ENCODE measurements at regions not wholly inside any gene's neighbourhood (a gene's known extent, or its start where the extent isn't known, plus 50 kb on each side); places are given as distances from the start of the nearest gene placed in this dataset.

DNA sequence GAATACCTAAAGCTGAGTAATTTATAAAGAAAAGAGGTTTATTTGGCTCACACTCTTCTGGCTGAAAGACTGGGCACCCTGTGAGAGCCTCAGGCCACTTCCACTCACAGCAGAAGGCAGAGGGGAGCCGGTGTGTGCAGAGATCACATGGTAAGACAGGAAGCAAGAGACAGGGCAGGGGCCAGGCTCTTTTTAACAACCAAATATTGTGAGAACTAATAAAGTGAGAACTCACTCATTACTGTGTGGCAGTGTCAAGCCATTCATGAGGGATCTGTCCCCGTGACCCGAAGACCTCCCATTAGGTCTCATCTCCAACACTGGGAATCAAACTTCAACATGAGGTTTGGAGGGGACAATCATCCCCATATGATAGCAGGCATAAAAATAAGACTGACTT is 180.8 kb upstream of the DIO3 start:
- no peak for DNase-seq

DNA sequence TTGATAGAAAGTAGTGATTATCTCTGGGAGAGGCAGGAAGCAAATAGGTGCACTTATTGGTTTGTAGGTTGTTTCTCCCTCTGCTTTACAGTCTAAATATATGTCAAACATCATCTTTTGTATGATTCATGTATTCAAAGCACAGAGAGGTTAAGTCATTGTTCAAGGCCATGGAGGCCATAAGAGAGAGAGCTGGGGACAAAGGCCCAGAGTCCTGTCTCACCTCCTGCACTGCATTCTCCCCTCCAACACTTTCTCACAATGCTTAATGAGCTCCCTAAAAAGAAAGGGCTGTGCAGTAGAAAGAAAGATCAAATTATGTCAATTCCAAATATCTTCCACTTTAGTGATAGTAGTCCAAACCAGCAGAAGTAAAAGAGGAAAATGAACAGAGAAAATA is 180.4 kb upstream of the DIO3 start:
- no peak for DNase-seq

- no peak for DNase-seq
Measured at GRCh38 chr14:101383737-101384338, 177.5 kb upstream of the DIO3 start.

DNA sequence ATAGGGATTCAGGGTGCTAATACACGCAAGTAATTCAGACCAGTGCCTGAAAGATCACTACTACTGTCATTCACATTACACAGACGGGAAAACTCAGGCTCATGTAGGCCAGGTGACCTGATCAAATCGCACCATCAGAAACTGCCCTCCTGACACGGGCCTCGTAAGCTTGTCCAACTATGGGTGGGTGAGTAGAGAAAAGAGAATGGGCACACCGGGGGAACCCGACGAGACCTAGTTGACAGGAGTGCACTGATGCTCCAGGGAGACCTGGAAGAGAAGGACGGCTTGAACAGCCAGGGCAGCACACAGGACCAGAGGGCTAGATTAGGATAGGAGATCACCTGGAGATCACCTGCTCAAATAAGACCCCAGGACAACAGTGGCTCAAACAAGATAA is 166.9 kb upstream of the DIO3 start:
- no peak for DNase-seq

DNA sequence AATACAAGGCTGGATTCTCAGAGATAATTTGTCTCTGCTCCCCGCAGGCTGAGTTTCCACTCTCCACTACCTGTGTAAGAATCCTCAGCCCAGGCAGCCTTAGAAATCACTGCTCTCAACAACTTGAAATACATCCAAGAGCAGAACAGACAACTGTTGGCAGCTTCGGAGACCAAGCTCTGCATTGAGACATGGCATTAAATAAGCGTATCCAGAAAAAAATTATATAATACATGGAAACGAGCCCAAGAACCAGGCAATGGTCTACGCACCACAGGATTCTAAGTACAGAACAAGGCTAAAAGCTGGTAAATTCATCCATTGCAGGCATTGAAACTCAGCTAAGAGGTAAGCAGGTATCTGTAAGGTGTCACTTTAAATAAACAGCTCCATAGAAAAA is 165.5 kb upstream of the DIO3 start:
- no peak for DNase-seq

GRCh38 chr14:101397206-101397605 is 164.1 kb upstream of the DIO3 start:
- no peak for DNase-seq

DNA sequence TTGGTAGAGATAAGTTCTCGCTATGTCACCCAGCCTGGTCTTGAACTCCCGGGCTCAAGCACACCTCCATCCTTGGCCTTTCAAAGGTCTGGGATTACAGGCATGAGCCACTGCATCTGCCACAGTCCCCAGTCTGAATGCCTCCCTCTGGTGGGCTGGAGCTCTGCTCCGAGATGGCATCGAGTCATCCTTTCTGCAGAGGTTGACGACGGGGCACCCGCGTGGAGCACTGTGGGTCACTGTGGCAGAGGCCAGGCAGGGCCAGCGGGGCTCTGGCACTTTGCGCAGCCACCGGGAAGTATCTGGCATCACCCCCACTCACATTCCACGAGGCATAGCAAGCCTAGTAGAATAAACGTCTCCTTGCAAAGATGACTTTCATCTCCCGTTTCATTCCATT is 163.3 kb upstream of the DIO3 start:
- no peak for DNase-seq

GRCh38 chr14:101399737-101400517 is 161.4 kb upstream of the DIO3 start:
- DNase-seq = no peak

DNA sequence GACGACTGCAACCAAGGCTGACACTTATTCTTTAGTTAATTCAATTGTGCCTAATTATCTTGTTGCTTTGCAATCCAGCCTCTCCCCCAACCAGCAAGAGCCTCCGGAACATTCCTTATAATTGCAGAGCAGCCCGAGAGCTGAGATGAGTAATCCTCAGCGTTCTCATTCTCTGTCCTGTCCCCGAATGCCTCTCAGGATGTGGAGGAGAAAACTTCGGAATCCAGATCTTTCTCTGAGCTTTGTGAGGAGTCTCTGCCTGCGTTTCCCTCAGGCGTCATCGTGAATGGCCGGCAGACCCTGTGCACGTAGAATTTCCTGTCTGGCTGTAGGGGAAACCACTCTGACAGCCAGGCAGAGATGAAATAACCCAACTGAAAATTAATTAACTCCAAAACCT is 160.5 kb upstream of the DIO3 start:
- DNase-seq = no peak

DNA sequence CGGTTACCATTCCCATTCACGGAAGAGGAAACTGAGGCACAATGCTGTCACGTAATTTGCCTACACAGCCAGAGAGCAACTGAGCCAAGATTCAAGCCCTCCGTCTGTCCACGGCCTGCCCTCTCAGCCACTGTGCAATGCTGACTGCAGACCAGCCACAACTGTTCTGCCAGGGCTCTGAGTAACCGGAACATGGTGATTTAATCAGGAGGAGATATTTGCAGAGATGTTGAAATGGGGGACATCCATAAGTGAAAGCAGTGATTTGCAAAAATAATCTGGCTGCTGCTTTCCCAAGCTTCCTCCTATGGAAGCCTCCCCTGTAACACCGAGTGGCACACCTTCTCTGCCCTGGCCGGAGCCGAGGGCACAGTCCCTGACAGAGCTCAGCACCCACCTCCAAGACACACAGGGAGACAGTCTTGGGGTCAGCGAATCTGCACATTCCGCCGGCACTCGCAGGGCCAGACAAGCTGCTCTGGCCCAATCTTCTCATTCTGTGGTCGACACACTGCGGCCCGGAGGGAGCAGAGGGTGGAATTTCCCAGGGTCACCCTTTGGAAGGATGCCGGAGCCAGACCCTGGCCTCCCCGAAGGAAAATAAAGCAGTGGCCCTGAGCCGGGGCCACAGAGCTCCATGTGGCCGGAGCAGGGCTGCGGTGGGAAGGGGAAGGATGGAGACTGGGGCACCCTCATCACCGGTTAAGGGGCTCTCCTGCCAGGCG is 158.2 kb upstream of the DIO3 start:
- DNase-seq = no peak

DNA sequence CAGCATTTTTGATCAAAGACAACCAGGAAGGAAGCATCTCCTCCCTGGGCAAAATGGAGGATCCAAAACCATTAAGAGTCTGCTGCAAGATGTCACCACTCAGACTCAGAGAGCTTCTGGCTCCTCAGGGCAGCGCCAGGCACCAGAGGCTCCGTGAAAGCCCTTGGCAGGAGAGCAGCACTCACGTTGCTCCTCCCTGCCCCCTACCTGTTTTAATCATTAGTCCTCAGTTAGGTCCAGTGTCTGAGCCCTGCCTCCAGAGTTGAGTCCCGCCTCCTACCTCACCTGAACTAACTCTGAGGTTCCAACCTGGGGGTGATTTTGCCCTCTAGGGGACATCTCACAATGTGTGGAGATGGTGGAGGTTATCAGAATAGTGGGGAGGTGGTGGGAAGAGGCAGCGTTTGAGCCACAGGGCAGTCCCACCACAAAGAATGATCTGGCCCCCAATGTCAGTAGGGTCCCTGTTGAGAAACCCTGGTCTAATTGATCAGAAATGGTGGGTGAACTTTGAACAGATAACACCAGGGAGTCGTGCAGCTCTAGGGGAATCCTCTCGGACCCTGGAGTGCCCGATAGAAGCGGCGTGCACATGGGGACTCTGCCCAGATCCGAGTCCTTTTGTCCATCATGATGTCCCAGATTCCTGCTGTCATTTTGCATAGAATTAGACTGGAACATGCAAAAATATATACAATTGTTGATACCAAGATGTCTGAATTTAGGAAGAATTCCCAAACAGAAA is 156.7 kb upstream of the DIO3 start:
- DNase-seq = no peak

DNA sequence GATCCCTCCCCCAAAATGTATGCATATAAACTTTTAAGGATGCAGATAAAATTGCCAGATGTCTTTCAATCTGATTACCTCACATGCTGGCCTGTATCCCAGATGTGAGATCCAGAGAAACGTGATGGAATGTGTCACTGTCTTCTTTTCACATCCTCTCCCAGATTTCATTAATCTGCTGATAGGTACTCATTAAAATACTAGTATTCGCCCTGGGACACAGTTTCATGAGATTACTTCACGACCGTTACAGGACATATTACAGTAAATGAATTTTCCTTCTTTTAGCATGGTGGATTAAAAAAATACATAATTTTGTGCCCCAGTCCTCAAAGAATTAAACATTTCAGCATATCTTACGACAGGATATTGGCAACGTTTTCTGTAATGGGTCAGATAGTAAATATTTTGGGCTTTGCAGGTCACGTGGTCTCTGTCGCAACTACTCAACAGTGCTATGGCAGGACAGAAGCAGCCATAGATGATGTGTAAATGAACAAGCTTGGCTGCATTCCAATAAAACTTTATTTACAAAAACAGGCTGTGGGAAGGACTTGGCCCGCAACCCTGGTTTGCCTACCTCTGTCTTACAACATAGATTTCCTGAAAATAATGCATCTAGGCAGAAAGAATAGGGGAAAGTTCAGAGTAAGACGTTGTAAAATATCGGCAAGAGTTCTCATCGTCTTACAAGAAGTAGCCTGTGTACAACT is 156.0 kb upstream of the DIO3 start:
- no peak for DNase-seq

GRCh38 chr14:101406921-101407320 is 154.4 kb upstream of the DIO3 start:
- no peak for DNase-seq

DNA sequence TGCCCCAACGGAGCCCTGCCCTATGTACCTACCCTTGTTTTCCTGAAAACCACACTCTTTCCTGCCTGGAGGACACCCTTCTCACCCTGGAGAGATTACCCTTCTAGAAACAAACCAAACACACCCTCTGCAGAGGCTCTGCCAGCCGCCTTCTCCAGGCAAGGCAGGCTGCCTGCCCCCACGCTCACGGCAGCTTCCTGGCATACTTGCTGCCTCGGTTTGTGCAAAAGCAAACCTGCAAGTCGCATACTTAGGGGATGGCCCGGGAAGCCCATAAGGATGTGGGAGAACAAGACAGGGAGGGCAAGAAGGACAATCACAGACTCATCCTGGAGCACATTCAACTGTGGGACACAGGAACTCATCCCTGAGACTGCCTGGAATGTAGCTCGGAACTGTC is 154.0 kb upstream of the DIO3 start:
- no peak for DNase-seq

- no peak for DNase-seq
Measured at GRCh38 chr14:101408077-101408831, 153.0 kb upstream of the DIO3 start.

DNA sequence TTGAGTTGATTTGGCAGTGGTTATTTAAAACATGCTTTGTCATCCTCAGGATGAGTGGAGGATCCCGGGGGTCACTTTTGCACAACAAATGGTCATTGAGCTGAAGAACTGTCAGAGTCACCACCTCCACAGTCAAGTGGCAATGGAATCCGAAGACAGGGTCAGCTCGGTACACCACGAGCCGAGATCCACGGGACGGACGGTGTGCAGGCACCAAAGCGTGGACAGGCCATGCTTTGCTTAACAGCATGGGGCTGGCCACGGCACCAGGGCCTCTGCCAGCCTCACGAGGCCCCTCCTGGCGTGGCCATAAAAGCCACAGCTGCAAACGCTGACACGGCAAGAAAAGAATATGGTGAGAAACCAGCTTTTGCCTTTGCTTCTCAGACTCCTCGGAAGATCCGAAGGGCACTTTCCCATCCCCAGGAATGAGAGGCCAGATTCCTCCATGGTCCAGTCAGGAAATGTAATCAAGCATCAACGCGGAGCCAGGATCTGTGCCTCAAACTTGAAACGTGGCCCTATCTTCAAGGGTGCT is 152.2 kb upstream of the DIO3 start:
- DNase-seq = no peak

DNA sequence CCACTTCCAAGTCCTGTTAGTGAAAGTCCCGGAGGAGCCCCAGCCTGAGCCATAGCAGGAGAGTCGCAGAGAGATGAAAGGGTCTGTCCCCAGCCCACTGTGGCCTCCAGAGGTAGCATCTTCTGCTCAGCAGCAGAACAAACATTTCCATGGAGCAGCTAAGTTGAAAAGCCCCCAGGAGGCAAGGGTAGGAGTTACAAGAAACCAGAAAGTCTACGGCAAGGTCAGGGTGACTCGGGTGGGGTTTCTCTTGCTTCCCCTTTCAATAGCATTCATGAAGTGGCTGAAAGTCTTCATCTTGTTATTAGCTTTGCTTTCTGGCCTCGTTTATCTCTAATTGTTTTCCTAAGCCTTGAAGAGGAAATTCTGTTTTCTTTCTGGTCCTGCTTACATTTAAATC is 151.2 kb upstream of the DIO3 start:
- no peak for DNase-seq

DNA sequence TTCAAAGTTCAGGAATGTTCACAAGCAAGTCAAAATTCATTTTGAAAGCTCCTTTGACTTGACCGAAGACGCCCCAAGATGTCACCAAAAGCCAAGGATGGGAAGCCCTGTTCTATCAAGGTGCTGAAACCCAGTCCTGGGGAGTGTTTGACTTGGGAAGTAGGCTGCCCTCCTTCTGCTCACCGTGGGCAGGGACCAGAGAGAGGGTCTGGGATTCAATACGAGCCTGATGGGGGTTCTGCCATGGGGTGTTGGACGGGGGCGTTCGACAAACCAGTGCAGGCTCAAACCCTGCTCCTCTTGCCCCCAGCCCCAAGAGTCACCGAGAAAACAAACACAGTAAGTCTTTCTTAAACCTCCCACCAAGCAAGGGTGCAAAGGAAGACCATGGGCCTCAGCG is 150.1 kb upstream of the DIO3 start:
- DNase-seq = no peak

DNA sequence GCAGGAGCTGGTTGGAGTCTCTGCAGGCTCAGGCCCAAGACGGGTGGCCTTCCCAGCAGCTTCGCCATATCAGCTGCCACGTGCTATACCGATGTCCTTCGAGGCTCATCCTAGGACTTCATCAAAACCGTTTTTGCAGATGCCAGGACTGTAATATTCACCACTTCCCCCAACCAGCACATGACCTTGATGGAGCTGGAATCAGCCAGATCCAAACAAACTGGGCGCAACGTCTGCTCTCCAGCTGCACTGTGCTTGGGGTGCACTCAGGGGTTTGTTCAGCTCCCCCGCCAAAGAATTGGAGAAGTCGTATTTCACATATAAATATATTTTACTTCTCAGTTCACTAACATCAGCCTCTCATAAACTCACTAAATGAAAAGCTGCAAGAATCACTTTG is 149.5 kb upstream of the DIO3 start:
- DNase-seq = no peak

DNA sequence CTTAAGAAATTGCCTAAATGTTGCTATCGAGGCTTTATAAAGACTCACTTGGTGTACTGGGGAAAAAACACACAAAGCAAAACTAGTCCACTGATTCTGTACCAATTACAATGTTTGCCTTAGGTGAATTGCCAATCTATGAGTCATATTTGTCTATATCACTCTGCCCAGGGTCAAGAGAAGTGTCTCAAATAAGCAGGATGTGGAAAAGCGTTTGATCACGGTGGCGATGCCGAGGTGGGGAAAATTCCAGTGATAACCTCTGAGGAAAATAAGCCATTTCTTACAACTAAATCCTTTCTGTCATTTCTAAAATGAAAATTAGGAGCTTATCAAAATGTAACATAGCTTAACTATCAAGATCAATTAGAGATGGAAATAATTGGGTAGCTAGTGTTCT is 148.6 kb upstream of the DIO3 start:
- DNase-seq = no peak

DNA sequence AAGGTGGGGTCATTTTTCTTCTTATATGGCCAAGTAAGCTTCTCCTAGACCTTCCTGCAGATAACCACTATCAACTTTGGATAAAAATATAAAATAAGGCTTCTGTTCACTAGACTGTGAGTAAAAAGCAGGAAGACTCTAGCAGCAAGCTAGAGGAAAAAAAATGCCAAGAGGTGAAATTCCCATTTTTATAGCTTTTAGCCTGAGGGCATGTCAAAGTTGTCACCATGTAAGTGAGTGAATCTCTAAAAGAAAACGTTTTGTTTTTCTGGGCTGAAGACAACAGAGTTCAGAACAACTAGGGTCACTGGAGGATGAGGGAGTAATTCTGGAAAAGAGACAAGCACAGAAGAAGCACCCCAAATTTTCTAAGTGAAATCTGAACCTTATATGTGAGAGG is 143.9 kb upstream of the DIO3 start:
- no peak for DNase-seq

GRCh38 chr14:101418601-101419000 is 142.7 kb upstream of the DIO3 start:
- DNase-seq = no peak

Measured in activated CD4-positive, alpha-beta T cell treated with anti-CD3 and anti-CD28 coated beads, Interleukin-2, amount 50 U/mL, for 48 hours (primary cell).